ENCODE measurements at regions not wholly inside any gene's neighbourhood (a gene's known extent, or its start where the extent isn't known, plus 50 kb on each side); places are given as distances from the start of the nearest gene placed in this dataset.

- no peak for TF ChIP-seq CTCF (IDR thresholded peaks at IDR 0.05; ENCODE audit: low read depth, low read length)
- ChIA-PET CTCF (no interaction called here), POLR2A (no interaction called here)
- H3K9me3 ChIP-seq (ENCODE audit: control insufficient read depth, insufficient read depth, low read length), result no peaks in the 10 kb centered on the region
- H3K27me3 ChIP-seq (ENCODE audit: control insufficient read depth, insufficient read depth, low read length), result no peaks in the 10 kb centered on the region
- H3K27ac ChIP-seq (ENCODE audit: low read depth, low read length), result no peak overlapping the region
- DNase-seq (ENCODE audit: low read depth, low spot score), result no peak
- no peak overlapping the region for H3K4me3 ChIP-seq (ENCODE audit: low read depth, low read length)
Observed at GRCh38 chr20:39640147-39640546, 678.0 kb downstream of the DHX35 start.

GRCh38 chr20:39638731-39639130, 676.6 kb downstream of the DHX35 start:
- no peaks in the 10 kb centered on the region for H3K27me3 ChIP-seq (ENCODE audit: control insufficient read depth, insufficient read depth, low read length)
- H3K4me3 ChIP-seq (ENCODE audit: low read depth, low read length), result no peak overlapping the region
- no peak for TF ChIP-seq CTCF (IDR thresholded peaks at IDR 0.05; ENCODE audit: low read depth, low read length)
- no peaks in the 10 kb centered on the region for H3K9me3 ChIP-seq (ENCODE audit: control insufficient read depth, insufficient read depth, low read length)
- CTCF ChIA-PET, result interaction anchor here (1.4 kb wide), 1 partner anchor 235 kb away, joined by 5 read pairs; no protein-coding TSS in a partner anchor
- no peak for DNase-seq (ENCODE audit: low read depth, low spot score)
- H3K27ac ChIP-seq (ENCODE audit: low read depth, low read length), result no peak overlapping the region
- POLR2A ChIA-PET, result no interaction called here

GRCh38 chr20:39633689-39634088, 671.5 kb downstream of the DHX35 start:
- CTCF ChIA-PET, result no interaction called here
- Histone ChIP-seq H3K27ac (ENCODE audit: low read depth, low read length) (no peak overlapping the region), H3K9me3 (ENCODE audit: control insufficient read depth, insufficient read depth, low read length) (no peaks in the 10 kb centered on the region), H3K27me3 (ENCODE audit: control insufficient read depth, insufficient read depth, low read length) (no peaks in the 10 kb centered on the region), H3K4me3 (ENCODE audit: low read depth, low read length) (no peak overlapping the region)
- POLR2A ChIA-PET, result no interaction called here
- no peak for TF ChIP-seq CTCF (IDR thresholded peaks at IDR 0.05; ENCODE audit: low read depth, low read length)
- DNase-seq (ENCODE audit: low read depth, low spot score), result no peak

GRCh38 chr20:39632757-39633156, 670.6 kb downstream of the DHX35 start:
- H3K27ac ChIP-seq (ENCODE audit: low read depth, low read length), result no peak overlapping the region
- TF ChIP-seq CTCF (IDR thresholded peaks at IDR 0.05; ENCODE audit: low read depth, low read length), result no peak
- no peak overlapping the region for H3K4me3 ChIP-seq (ENCODE audit: low read depth, low read length)

GRCh38 chr20:39632176-39632575, 670.0 kb downstream of the DHX35 start:
- no peak overlapping the region for H3K4me3 ChIP-seq (ENCODE audit: low read depth, low read length)
- no peak overlapping the region for H3K27ac ChIP-seq (ENCODE audit: low read depth, low read length)
- no peaks in the 10 kb centered on the region for H3K9me3 ChIP-seq (ENCODE audit: control insufficient read depth, insufficient read depth, low read length)
- no peak for TF ChIP-seq CTCF (IDR thresholded peaks at IDR 0.05; ENCODE audit: low read depth, low read length)
- ChIA-PET CTCF (no interaction called here), POLR2A (no interaction called here)
- H3K27me3 ChIP-seq (ENCODE audit: control insufficient read depth, insufficient read depth, low read length), result no peaks in the 10 kb centered on the region
- DNase-seq (ENCODE audit: low read depth, low spot score), result no peak

More at GRCh38 chr20:39632757-39633156, 670.6 kb downstream of the DHX35 start:
- POLR2A ChIA-PET, result no interaction called here
- Histone ChIP-seq H3K9me3 (ENCODE audit: control insufficient read depth, insufficient read depth, low read length) (no peaks in the 10 kb centered on the region), H3K27me3 (ENCODE audit: control insufficient read depth, insufficient read depth, low read length) (no peaks in the 10 kb centered on the region)
- no peak for DNase-seq (ENCODE audit: low read depth, low spot score)
- CTCF ChIA-PET, result no interaction called here

Measured in AG04450 (cell line).